HEK293T (cell line): ENCODE measurements at regions not wholly inside any gene's neighbourhood (a gene's known extent, or its start where the extent isn't known, plus 50 kb on each side); places are given as distances from the start of the nearest gene placed in this dataset.

Experiments
- SP1 ChIP-seq: fragments of 450-650 bp; IDR thresholded peaks from 2 replicates; pipeline ENCODE4 v1.6.1; 2017
- TF ChIP-seq, protein P1 (sequence below): fragments of 450-650 bp; IDR thresholded peaks from 2 replicates; pipeline ENCODE4 v1.6.1; 2016

DNA sequence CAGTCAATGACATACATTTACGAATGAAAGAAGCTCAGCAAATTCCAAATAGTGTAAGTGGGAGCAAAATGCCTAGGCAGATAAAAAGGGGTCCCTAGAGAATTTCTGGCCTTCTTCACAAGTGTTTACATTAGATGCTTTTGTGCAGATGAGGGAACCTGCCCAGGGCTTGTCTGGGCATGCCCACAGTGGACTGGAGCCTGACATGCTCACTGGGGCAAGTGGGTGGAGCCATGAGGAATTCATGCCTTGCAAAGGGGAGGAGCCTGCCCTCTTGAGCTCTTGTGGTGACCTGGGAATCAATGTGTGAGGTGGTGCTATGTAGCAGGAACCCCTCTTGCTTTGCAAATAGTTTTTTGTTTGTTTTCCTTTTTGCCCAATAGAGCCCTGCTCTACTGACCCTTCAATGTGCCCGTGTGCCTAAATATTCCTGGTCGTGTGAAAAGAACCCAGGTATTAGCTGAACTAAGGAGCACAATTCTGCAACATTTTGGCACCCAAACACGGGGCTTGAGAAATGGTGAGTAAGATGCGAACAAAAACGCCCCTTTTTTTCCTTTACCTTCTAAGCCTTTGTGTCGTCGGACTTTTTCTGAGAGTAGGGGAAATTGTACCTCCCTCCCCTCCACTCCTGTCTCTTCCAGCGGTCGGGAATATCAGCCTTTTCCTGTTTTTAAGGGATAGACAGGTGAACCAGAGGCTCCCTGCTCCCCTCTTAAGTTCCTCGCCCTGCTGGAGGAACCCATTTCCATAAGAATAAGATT lies 433.8 kb upstream of the CDH9 start:
- TF ChIP-seq, protein P1, sequence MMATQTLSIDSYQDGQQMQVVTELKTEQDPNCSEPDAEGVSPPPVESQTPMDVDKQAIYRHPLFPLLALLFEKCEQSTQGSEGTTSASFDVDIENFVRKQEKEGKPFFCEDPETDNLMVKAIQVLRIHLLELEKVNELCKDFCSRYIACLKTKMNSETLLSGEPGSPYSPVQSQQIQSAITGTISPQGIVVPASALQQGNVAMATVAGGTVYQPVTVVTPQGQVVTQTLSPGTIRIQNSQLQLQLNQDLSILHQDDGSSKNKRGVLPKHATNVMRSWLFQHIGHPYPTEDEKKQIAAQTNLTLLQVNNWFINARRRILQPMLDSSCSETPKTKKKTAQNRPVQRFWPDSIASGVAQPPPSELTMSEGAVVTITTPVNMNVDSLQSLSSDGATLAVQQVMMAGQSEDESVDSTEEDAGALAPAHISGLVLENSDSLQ: no peak
- TF ChIP-seq SP1: no peak
